GM23338 (cell line): ENCODE measurements at regions not wholly inside any gene's neighbourhood (a gene's known extent, or its start where the extent isn't known, plus 50 kb on each side); places are given as distances from the start of the nearest gene placed in this dataset.

Source experiments
- ATAC-seq: fragments of 200-7000 bp; cut with Tn5 transposase; 3 replicates; pipeline ENCODE4 v1.9.1; 2020
- DNase-seq: peaks from one replicate; pipeline ENCODE4 v3.0.0-alpha.2; 2015; ENCODE audit warnings: low spot score
- H2AFZ ChIP-seq: fragments of 200-600 bp; sonication (generic); 2 replicates; pipeline ENCODE4 v1.8.0; 2016; ENCODE audit warnings: antibody characterized with exemption, mild to moderate bottlenecking, moderate library complexity
- H3F3A ChIP-seq: fragments of 200-600 bp; sonication (generic); replicated peaks from 2 replicates; pipeline ENCODE4 v1.8.0; 2017; ENCODE audit warnings: antibody characterized with exemption, mixed run types, low read depth
- H3K27ac ChIP-seq: fragments of 200-600 bp; sonication (generic); 2 replicates; pipeline ENCODE4 v1.6.1; 2016; ENCODE audit warnings: low read depth
- H3K27me3 ChIP-seq: fragments of 200-600 bp; sonication (generic); 2 replicates; pipeline ENCODE4 v1.8.0; 2016; ENCODE audit warnings: mild to moderate bottlenecking, mixed run types, moderate library complexity; ENCODE audit not compliant: insufficient read depth
- H3K36me3 ChIP-seq: fragments of 200-600 bp; sonication (generic); 2 replicates; pipeline ENCODE4 v1.8.0; 2016; ENCODE audit warnings: mild to moderate bottlenecking; ENCODE audit not compliant: insufficient read depth
- H3K4me1 ChIP-seq: fragments of 200-600 bp; sonication (generic); 2 replicates; pipeline ENCODE4 v1.8.0; 2016; ENCODE audit warnings: mild to moderate bottlenecking, moderate library complexity; ENCODE audit not compliant: insufficient read depth
- H3K4me2 ChIP-seq: fragments of 200-600 bp; sonication (generic); 2 replicates; pipeline ENCODE4 v1.7.1; 2017; ENCODE audit warnings: mixed run types
- H3K4me3 ChIP-seq: fragments of 200-600 bp; sonication (generic); 2 replicates; pipeline ENCODE4 v1.6.1; 2016; ENCODE audit warnings: mixed run types
- H3K79me2 ChIP-seq: fragments of 200-600 bp; sonication (generic); replicated peaks from 2 replicates; pipeline ENCODE4 v1.8.0; 2017; ENCODE audit warnings: mild to moderate bottlenecking; ENCODE audit not compliant: insufficient read depth
- H3K9me2 ChIP-seq: fragments of 200-600 bp; sonication (generic); 2 replicates; pipeline ENCODE4 v1.8.0; 2017; ENCODE audit not compliant: insufficient read depth
- H4K20me1 ChIP-seq: fragments of 200-600 bp; sonication (generic); replicated peaks from 2 replicates; pipeline ENCODE4 v1.8.0; 2017; ENCODE audit warnings: mild to moderate bottlenecking; ENCODE audit not compliant: insufficient read depth
- H3K27ac Mint-ChIP-seq: 2 replicates; pipeline ENCODE4 v1.8.0; 2020; ENCODE audit warnings: inconsistent platforms, mild to moderate bottlenecking, moderate library complexity, mixed read lengths
- H3K27me3 Mint-ChIP-seq: 3 replicates; pipeline ENCODE4 v1.8.0; 2022; ENCODE audit warnings: low read depth, mild to moderate bottlenecking, moderate library complexity, mixed read lengths, inconsistent platforms; ENCODE audit not compliant: insufficient read depth, poor library complexity
- H3K36me3 Mint-ChIP-seq: 3 replicates; pipeline ENCODE4 v1.8.0; 2021; ENCODE audit warnings: low read depth, mild to moderate bottlenecking, inconsistent platforms, moderate library complexity, mixed read lengths
- H3K4me1 Mint-ChIP-seq: 3 replicates; pipeline ENCODE4 v1.8.0; 2020; ENCODE audit warnings: mild to moderate bottlenecking, inconsistent platforms, mixed read lengths
- H3K4me3 Mint-ChIP-seq: 3 replicates; pipeline ENCODE4 v1.8.0; 2021; ENCODE audit warnings: moderate library complexity, mild to moderate bottlenecking, inconsistent platforms, mixed read lengths
- H3K9me3 Mint-ChIP-seq: 3 replicates; pipeline ENCODE4 v1.8.0; 2020; ENCODE audit warnings: moderate library complexity, mild to moderate bottlenecking, inconsistent platforms, mixed read lengths
- CREB1 ChIP-seq: fragments of 250-450 bp; sonication (Bioruptor Pico); IDR thresholded peaks from 2 replicates; pipeline ENCODE4 v1.5.0; 2020; ENCODE audit warnings: low read depth, mild to moderate bottlenecking, moderate library complexity
- CTCF ChIP-seq, 2 experiments: fragments of 200-600 bp in 1 of 2; sonication (generic) in 1 of 2; conservative IDR thresholded peaks; 2 replicates each; pipeline versions ENCODE4 v1.5.1 to v1.6.1; 2016 to 2017; ENCODE audit warnings: antibody characterized with exemption in 2 of 2, low read depth in 2 of 2, mild to moderate bottlenecking in 2 of 2, moderate library complexity in 1 of 2
- ETS1 ChIP-seq: IDR thresholded peaks from 2 replicates; pipeline ENCODE4 v1.6.1; 2016; ENCODE audit warnings: antibody characterized with exemption
- EZH2 ChIP-seq: fragments of 200-600 bp; sonication (generic); IDR thresholded peaks from one replicate; pipeline ENCODE4 v1.8.0; 2017; ENCODE audit warnings: antibody characterized with exemption, mild to moderate bottlenecking, low read depth; ENCODE audit not compliant: unreplicated experiment
- EZH2phosphoT487 ChIP-seq: fragments of 200-600 bp; sonication (generic); IDR thresholded peaks from one replicate; pipeline ENCODE4 v1.8.1; 2018; ENCODE audit warnings: antibody characterized with exemption; ENCODE audit not compliant: unreplicated experiment
- JUNB ChIP-seq: IDR thresholded peaks from one replicate; pipeline ENCODE4 v1.6.1; 2016; ENCODE audit warnings: antibody characterized with exemption; ENCODE audit not compliant: unreplicated experiment
- NANOG ChIP-seq: IDR thresholded peaks from 2 replicates; pipeline ENCODE4 v1.6.1; 2016; ENCODE audit warnings: antibody characterized with exemption, borderline replicate concordance
- POLR2AphosphoS5 ChIP-seq: IDR thresholded peaks from 2 replicates; pipeline ENCODE4 v1.6.1; 2016; ENCODE audit warnings: antibody characterized with exemption, low read depth
- STAT1 ChIP-seq: IDR thresholded peaks from one replicate; pipeline ENCODE4 v1.6.1; 2016; ENCODE audit warnings: antibody characterized with exemption; ENCODE audit not compliant: unreplicated experiment
- ZNF114 ChIP-seq: fragments of 250-450 bp; sonication (Bioruptor Pico); IDR thresholded peaks from 2 replicates; pipeline ENCODE4 v1.5.0; 2020; ENCODE audit warnings: mild to moderate bottlenecking, moderate library complexity
- ZNF331 ChIP-seq: fragments of 250-450 bp; sonication (Bioruptor Pico); IDR thresholded peaks from 2 replicates; pipeline ENCODE4 v1.5.0; 2020; ENCODE audit warnings: low read depth, mild to moderate bottlenecking, moderate library complexity
- TF ChIP-seq, protein P1 (sequence below): fragments of 250-450 bp; sonication (Bioruptor Pico); IDR thresholded peaks from 2 replicates; pipeline ENCODE4 v1.5.0; 2020; ENCODE audit warnings: mild to moderate bottlenecking, moderate library complexity

DNA sequence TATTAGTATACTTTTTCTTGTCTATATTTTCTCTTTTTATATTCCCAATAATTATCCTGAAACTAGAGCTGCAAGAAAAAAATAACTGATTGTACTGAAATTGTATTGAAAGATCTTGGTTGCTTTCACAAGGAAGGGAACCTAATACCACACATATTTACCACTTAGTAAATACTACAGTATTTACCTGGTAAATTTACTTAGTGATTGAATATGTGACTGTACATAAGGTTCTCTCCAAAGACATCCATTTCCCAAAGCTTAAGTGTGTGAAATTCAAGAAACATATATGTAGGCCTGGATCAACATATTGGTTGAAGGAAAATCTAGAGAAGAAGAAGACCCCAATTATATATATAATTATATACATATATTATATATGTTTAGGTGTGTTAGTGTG, 1272.7 kb downstream of the C4orf33 start:
- no peaks in the 10 kb centered on the region for H3K36me3 ChIP-seq
- no peaks in the 10 kb centered on the region for H3F3A ChIP-seq
- Mint-ChIP-seq H3K9me3 (no peaks in the 10 kb centered on the region), H3K4me3 (no peak overlapping the region), H3K27me3 (no peaks in the 10 kb centered on the region), H3K36me3 (no peaks in the 10 kb centered on the region), H3K4me1 (no peaks in the 10 kb centered on the region), H3K27ac (no peak overlapping the region)
- no peak overlapping the region for H2AFZ ChIP-seq
- no peak for TF ChIP-seq STAT1
- no peak for TF ChIP-seq ZNF114 (CRISPR knock-in tag)
- no peak for TF ChIP-seq POLR2AphosphoS5
- no peak for TF ChIP-seq EZH2phosphoT487
- no peak for TF ChIP-seq EZH2
- TF ChIP-seq JUNB = no peak
- TF ChIP-seq ETS1 = no peak
- TF ChIP-seq, protein P1, sequence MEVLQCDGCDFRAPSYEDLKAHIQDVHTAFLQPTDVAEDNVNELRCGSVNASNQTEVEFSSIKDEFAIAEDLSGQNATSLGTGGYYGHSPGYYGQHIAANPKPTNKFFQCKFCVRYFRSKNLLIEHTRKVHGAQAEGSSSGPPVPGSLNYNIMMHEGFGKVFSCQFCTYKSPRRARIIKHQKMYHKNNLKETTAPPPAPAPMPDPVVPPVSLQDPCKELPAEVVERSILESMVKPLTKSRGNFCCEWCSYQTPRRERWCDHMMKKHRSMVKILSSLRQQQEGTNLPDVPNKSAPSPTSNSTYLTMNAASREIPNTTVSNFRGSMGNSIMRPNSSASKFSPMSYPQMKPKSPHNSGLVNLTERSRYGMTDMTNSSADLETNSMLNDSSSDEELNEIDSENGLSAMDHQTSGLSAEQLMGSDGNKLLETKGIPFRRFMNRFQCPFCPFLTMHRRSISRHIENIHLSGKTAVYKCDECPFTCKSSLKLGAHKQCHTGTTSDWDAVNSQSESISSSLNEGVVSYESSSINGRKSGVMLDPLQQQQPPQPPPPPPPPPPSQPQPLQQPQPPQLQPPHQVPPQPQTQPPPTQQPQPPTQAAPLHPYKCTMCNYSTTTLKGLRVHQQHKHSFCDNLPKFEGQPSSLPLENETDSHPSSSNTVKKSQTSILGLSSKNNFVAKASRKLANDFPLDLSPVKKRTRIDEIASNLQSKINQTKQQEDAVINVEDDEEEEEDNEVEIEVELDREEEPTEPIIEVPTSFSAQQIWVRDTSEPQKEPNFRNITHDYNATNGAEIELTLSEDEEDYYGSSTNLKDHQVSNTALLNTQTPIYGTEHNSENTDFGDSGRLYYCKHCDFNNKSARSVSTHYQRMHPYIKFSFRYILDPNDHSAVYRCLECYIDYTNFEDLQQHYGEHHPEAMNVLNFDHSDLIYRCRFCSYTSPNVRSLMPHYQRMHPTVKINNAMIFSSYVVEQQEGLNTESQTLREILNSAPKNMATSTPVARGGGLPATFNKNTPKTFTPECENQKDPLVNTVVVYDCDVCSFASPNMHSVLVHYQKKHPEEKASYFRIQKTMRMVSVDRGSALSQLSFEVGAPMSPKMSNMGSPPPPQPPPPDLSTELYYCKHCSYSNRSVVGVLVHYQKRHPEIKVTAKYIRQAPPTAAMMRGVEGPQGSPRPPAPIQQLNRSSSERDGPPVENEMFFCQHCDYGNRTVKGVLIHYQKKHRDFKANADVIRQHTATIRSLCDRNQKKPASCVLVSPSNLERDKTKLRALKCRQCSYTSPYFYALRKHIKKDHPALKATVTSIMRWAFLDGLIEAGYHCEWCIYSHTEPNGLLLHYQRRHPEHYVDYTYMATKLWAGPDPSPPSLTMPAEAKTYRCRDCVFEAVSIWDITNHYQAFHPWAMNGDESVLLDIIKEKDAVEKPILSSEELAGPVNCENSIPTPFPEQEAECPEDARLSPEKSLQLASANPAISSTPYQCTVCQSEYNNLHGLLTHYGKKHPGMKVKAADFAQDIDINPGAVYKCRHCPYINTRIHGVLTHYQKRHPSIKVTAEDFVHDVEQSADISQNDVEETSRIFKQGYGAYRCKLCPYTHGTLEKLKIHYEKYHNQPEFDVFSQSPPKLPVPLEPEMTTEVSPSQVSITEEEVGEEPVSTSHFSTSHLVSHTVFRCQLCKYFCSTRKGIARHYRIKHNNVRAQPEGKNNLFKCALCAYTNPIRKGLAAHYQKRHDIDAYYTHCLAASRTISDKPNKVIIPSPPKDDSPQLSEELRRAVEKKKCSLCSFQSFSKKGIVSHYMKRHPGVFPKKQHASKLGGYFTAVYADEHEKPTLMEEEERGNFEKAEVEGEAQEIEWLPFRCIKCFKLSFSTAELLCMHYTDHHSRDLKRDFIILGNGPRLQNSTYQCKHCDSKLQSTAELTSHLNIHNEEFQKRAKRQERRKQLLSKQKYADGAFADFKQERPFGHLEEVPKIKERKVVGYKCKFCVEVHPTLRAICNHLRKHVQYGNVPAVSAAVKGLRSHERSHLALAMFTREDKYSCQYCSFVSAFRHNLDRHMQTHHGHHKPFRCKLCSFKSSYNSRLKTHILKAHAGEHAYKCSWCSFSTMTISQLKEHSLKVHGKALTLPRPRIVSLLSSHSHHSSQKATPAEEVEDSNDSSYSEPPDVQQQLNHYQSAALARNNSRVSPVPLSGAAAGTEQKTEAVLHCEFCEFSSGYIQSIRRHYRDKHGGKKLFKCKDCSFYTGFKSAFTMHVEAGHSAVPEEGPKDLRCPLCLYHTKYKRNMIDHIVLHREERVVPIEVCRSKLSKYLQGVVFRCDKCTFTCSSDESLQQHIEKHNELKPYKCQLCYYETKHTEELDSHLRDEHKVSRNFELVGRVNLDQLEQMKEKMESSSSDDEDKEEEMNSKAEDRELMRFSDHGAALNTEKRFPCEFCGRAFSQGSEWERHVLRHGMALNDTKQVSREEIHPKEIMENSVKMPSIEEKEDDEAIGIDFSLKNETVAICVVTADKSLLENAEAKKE (CRISPR knock-in tag) = no peak
- no peak for TF ChIP-seq CTCF (conservative IDR thresholded peaks at IDR 0.05; ENCODE audit: low read depth in 2 of 2)
- no peak for TF ChIP-seq ZNF331 (CRISPR knock-in tag)
- no peak for TF ChIP-seq NANOG
- TF ChIP-seq CREB1 (CRISPR knock-in tag) = no peak
- no peaks in the 10 kb centered on the region for H3K4me1 ChIP-seq
- DNase-seq = no peak
- H3K27me3 ChIP-seq = no peaks in the 10 kb centered on the region
- H3K79me2 ChIP-seq = no peaks in the 10 kb centered on the region
- no peak overlapping the region for H3K27ac ChIP-seq
- no peak for ATAC-seq
- no peak overlapping the region for H3K4me2 ChIP-seq
- no peak overlapping the region for H3K4me3 ChIP-seq
- H3K9me2 ChIP-seq = no peaks in the 10 kb centered on the region
- no peaks in the 10 kb centered on the region for H4K20me1 ChIP-seq
